Activated CD4-positive, alpha-beta T cell treated with anti-CD3 and anti-CD28 coated beads, Interleukin-2, amount 10 ng/mL, durations not matched to agents 7 days and 5 days (primary cell): ENCODE measurements at regions not wholly inside any gene's neighbourhood (a gene's known extent, or its start where the extent isn't known, plus 50 kb on each side); places are given as distances from the start of the nearest gene placed in this dataset.

Experiments
- CTCF ChIA-PET: fragments of 350-600 bp; sonication (Branson Sonifier 250); formaldehyde crosslinking; loops from one replicate; lab custom pipeline; 2021; ENCODE audit warnings: antibody characterized with exemption; lab: Charles Lee
- POLR2A ChIA-PET: fragments of 350-600 bp; sonication (Branson Sonifier 250); formaldehyde crosslinking; loops from one replicate; lab custom pipeline; 2021; ENCODE audit warnings: antibody characterized with exemption; lab: Charles Lee
- DNase-seq: peaks from one replicate; pipeline ENCODE4 v3.0.0-alpha.2; 2020
- H3K27ac Mint-ChIP-seq: one replicate; pipeline ENCODE4 v1.8.0; 2021; ENCODE audit warnings: mild to moderate bottlenecking, moderate library complexity, mixed read lengths
- H3K27me3 Mint-ChIP-seq: one replicate; pipeline ENCODE4 v1.8.0; 2021; ENCODE audit warnings: mixed read lengths
- H3K36me3 Mint-ChIP-seq: one replicate; pipeline ENCODE4 v1.8.0; 2021; ENCODE audit warnings: low read depth, mixed read lengths
- H3K4me1 Mint-ChIP-seq: one replicate; pipeline ENCODE4 v1.8.0; 2021; ENCODE audit warnings: mixed read lengths
- H3K4me3 Mint-ChIP-seq: one replicate; pipeline ENCODE4 v1.8.0; 2021; ENCODE audit warnings: mild to moderate bottlenecking, moderate library complexity, mixed read lengths
- H3K9me3 Mint-ChIP-seq: one replicate; pipeline ENCODE4 v1.8.0; 2021; ENCODE audit warnings: mixed read lengths

DNA sequence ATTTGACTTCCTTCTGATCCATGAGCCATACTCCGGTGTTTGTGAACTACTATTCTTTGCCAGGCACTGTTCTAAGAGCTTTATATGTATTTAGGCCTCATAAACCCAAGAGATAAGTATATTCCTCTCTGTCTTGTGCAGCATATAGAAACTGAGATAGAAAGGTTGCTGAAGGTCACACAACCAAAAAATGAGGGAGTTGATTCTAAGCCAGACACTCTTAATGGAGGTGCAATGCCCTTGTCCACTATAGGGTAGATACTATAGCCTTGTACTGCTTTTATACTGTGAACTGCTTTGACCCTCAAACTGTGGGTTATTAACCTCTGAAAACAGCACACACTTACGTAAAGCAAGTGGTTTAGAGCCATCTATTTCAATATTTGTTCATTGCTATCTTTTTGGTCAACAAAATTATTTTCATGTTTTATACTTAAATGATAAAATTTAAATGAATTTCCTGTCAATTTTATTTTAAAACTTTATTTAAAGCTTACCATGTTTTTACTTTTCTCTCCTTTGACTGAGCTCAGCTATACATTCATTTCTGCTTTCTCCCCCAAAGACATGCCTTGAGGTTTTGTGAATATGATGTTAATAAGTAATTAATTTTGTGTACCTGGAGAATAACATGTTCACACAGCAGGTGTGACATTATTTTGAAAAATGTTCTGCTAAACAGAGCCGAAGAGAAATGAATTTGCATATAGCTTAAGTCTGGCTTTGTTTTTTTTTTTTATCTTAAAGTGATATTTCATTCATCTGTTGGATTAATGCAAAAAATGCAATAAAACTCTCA, 687.3 kb downstream of the DNAJB9 start:
- Mint-ChIP-seq H3K36me3 (no peaks in the 10 kb centered on the region), H3K4me3 (no peak overlapping the region), H3K9me3 (no peaks in the 10 kb centered on the region), H3K27me3 (no peaks in the 10 kb centered on the region), H3K4me1 (no peaks in the 10 kb centered on the region), H3K27ac (no peak overlapping the region)
- no peak for DNase-seq
- POLR2A ChIA-PET = interaction anchor here (0.7 kb wide), 1 partner anchor 446 kb away, joined by 3 read pairs; no protein-coding TSS in a partner anchor
- CTCF ChIA-PET = no interaction called here

DNA sequence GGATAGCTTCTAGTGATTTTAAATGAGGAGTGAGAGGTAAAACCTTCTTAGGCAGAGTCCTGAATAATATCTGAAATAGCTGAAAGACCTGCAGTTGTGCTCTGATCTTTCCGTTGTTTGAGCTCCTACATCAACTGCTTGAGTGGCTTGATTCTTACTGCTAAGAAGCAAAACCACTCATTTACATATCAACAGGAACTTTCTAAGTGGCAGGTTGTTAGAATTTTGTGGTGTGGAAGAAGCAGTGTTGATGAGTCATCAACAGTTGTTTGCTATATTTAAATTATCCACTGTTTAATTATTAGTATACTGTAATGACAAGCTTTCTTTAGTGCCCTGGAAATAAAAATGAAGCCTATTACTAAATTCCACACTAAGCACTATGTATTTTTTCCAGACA, 689.5 kb downstream of the DNAJB9 start:
- CTCF ChIA-PET = no interaction called here
- POLR2A ChIA-PET = no interaction called here
- no peak overlapping the region for H3K4me3 Mint-ChIP-seq
- no peaks in the 10 kb centered on the region for H3K4me1 Mint-ChIP-seq
- H3K36me3 Mint-ChIP-seq = no peaks in the 10 kb centered on the region
- peaks cover 2% of the 10 kb centered on the region for H3K9me3 Mint-ChIP-seq
- DNase-seq = no peak
- H3K27ac Mint-ChIP-seq = no peak overlapping the region
- H3K27me3 Mint-ChIP-seq = no peaks in the 10 kb centered on the region

DNA sequence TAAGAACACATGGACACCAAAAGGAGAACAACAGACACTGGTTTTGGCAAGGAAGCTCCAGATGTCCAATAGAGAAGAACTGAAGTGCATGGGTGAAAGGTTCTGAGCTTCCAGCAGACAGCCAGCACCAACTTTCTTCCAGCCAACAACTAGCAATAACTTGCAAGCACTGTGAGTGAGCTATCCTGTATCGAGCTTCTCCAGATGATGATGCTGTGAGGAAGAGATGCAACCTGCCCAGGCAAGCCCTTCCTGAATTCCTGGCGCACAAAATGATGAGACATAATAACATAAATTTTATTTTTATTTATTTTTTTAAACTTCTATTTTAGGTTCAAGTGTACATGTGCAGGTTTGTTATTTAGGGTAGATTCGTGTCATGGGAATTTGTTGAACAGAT, 692.1 kb downstream of the DNAJB9 start:
- Mint-ChIP-seq H3K9me3 (peaks cover 2% of the 10 kb centered on the region), H3K36me3 (no peaks in the 10 kb centered on the region), H3K27ac (no peak overlapping the region), H3K27me3 (no peaks in the 10 kb centered on the region), H3K4me1 (no peaks in the 10 kb centered on the region), H3K4me3 (no peak overlapping the region)
- DNase-seq = no peak
- CTCF ChIA-PET = no interaction called here
- POLR2A ChIA-PET = no interaction called here

DNA sequence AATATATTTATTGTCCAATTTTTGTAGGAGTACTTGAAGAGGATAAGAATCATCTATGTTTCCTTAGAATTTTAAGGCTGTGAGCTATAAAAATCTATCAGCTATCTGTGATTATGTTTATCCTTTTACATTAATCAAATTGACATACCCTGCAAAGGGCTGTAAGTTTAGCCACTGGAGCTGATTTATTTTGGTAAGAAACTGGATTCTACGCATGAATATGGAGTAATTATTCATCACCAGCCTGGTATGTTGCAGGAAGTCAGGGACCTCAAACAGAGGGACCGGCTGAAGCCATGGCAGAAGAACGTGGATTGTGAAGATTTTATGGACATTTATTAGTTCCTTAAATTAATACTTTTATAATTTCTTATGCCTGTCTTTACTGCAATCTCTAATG, 696.9 kb downstream of the DNAJB9 start:
- ChIA-PET POLR2A (no interaction called here), CTCF (no interaction called here)
- no peak overlapping the region for H3K4me3 Mint-ChIP-seq
- no peak overlapping the region for H3K27ac Mint-ChIP-seq
- no peaks in the 10 kb centered on the region for H3K4me1 Mint-ChIP-seq
- no peak for DNase-seq
- H3K36me3 Mint-ChIP-seq = no peaks in the 10 kb centered on the region
- H3K9me3 Mint-ChIP-seq = peaks cover 4% of the 10 kb centered on the region
- no peaks in the 10 kb centered on the region for H3K27me3 Mint-ChIP-seq

DNA sequence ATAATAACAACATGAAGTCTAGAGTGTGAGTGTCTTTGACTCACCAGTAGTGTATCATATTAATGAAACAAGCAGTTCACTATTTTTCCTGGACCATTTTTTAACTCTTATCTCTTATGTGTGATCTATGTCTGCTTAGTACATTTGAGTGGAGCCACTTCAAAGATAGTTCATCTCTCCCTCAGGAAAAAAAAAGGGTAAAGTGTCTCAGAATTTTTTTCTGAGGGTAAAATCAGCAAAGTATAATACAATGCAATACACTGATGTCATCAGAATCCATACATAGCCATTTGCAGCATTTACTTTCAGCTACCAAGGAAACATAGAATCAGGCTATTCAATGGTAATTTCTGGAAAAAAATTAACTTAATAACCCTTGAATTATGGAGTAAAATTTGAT, 706.7 kb downstream of the DNAJB9 start:
- no peak overlapping the region for H3K4me3 Mint-ChIP-seq
- ChIA-PET CTCF (interaction anchor here (0.6 kb wide), 1 partner anchor 44 kb away, joined by 3 read pairs; no protein-coding TSS in a partner anchor), POLR2A (no interaction called here)
- no peaks in the 10 kb centered on the region for H3K36me3 Mint-ChIP-seq
- no peaks in the 10 kb centered on the region for H3K9me3 Mint-ChIP-seq
- DNase-seq = no peak
- H3K27me3 Mint-ChIP-seq = no peaks in the 10 kb centered on the region
- no peak overlapping the region for H3K27ac Mint-ChIP-seq
- no peaks in the 10 kb centered on the region for H3K4me1 Mint-ChIP-seq

DNA sequence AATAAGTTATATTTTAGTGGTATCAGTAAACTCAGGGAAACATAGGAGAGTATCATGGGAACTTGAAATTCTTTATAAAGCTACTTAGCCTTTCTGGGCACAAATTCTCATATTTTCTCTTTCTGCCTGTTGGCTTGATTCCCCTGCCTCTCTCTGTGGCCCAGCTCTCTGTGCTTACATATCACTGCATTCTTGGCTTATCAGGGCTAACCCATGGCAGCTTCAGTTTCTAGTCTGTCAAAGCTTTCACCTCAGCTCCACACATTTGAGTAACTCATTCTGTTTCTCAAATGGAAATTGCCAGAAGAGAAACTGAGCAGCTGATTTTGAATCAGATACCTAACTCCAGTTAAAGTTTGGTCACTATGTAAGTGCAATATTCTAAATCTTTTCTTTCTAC, 713.1 kb downstream of the DNAJB9 start:
- Mint-ChIP-seq H3K27me3 (no peaks in the 10 kb centered on the region), H3K4me1 (no peaks in the 10 kb centered on the region), H3K4me3 (no peak overlapping the region), H3K36me3 (no peaks in the 10 kb centered on the region), H3K9me3 (peaks cover 5% of the 10 kb centered on the region), H3K27ac (no peak overlapping the region)
- no peak for DNase-seq
- CTCF ChIA-PET = no interaction called here
- POLR2A ChIA-PET = no interaction called here

DNA sequence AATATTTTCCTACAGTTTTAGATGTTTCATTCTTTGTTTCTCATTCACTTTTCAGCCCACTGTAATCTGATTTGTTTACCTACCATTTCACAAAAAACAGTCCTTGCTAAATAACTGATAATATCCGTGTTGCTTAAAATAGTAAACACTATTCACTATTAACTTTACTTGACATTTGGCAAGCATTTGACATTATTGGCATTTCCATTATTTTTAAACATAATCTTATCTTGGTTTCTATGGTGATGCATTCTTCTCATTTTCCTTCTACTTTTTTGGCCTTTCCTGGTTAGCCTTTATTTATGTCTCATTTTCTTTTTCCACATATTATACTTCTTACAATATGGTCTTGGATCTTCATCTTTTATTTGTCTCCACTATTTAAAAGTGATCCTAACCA, 715.3 kb downstream of the DNAJB9 start:
- Mint-ChIP-seq H3K27me3 (no peaks in the 10 kb centered on the region), H3K4me3 (no peak overlapping the region), H3K36me3 (no peaks in the 10 kb centered on the region), H3K4me1 (no peaks in the 10 kb centered on the region), H3K9me3 (peaks cover 5% of the 10 kb centered on the region), H3K27ac (no peak overlapping the region)
- ChIA-PET CTCF (no interaction called here), POLR2A (no interaction called here)
- DNase-seq = no peak

DNA sequence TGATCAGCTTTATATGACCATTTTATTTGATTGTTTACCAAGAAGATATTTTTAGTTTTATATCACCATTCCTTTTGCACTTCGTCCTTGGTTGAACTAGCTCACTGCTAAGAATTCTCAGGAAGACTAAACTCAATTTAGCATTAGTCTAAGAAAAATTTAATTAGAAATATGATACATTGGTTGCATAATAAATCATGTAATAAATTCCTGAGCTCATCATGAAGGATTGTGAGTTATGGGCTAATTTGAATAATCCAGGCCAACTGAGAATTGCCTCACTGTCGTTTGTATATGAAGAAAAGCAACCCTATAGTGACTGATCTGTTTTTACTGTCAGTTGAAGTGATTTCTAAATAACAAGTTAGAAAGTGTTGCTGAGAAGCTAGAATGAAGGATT, 725.5 kb downstream of the DNAJB9 start:
- Mint-ChIP-seq H3K4me3 (no peak overlapping the region), H3K36me3 (no peaks in the 10 kb centered on the region), H3K9me3 (no peaks in the 10 kb centered on the region), H3K27ac (no peak overlapping the region), H3K27me3 (no peaks in the 10 kb centered on the region), H3K4me1 (no peaks in the 10 kb centered on the region)
- ChIA-PET CTCF (no interaction called here), POLR2A (no interaction called here)
- no peak for DNase-seq

DNA sequence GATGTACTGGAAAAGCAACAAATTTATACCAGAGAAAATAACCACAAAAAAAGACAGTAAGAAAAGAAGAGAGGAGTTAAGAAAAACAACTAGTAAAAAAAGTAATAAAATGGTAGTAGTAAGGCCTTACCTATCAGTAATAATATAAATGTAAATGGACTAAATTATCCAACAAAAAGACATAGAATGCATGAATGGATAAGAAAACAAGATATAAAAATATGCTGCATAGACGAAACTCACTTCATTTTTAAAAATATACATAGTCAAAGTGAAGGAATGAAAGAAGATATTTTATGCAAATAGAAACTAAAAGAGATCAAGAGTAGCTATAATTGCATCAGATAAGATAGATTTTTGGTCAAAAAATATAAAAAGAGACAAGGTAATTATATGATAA, 739.1 kb downstream of the DNAJB9 start:
- CTCF ChIA-PET = no interaction called here
- POLR2A ChIA-PET = no interaction called here
- H3K9me3 Mint-ChIP-seq = peaks cover 13% of the 10 kb centered on the region
- DNase-seq = no peak
- H3K27ac Mint-ChIP-seq = no peak overlapping the region
- H3K36me3 Mint-ChIP-seq = no peaks in the 10 kb centered on the region
- H3K27me3 Mint-ChIP-seq = no peaks in the 10 kb centered on the region
- no peak overlapping the region for H3K4me3 Mint-ChIP-seq
- H3K4me1 Mint-ChIP-seq = no peaks in the 10 kb centered on the region

DNA sequence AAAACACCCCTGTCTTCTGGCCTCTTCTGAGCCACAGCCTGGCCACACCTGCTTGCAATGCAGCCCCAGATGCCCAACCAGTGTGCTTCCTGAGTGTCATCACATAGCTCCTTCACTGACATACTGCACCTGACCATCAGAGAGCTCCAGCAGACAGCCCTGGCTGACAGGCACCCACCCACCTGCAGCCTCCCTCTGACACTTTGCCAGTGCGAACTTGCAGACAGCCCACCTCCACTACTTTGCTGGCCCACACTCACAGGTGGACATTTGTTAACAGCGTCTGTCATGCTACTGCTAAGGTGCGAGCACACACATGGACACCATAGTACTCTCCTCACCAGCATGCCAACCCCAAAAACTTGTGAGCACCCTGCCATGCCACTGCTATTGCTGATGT, 740.1 kb downstream of the DNAJB9 start:
- H3K27me3 Mint-ChIP-seq = no peaks in the 10 kb centered on the region
- no peak overlapping the region for H3K27ac Mint-ChIP-seq
- no peak overlapping the region for H3K4me3 Mint-ChIP-seq
- POLR2A ChIA-PET = no interaction called here
- no peaks in the 10 kb centered on the region for H3K4me1 Mint-ChIP-seq
- peaks cover 13% of the 10 kb centered on the region for H3K9me3 Mint-ChIP-seq
- no peaks in the 10 kb centered on the region for H3K36me3 Mint-ChIP-seq
- CTCF ChIA-PET = no interaction called here
- DNase-seq = no peak

DNA sequence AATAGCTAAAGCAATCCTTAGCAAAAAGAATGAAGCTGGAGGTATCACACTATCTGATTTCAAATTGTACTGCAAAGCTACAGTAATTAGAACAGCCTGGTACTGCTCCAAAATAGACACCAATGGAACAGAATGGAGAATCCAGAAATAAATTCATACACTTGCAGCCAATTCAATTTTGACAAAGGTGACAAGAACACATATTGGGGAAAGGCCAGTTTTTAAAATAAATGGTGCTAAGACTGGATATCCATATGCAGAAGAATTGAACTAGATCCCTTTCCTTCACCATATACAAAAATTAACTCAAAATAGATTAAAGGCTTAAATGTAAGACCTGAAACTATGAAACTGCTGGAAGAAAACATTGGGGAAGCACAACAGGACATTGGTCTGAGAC, 748.5 kb downstream of the DNAJB9 start:
- DNase-seq = no peak
- H3K36me3 Mint-ChIP-seq = no peaks in the 10 kb centered on the region
- no peaks in the 10 kb centered on the region for H3K4me1 Mint-ChIP-seq
- no peak overlapping the region for H3K4me3 Mint-ChIP-seq
- H3K27me3 Mint-ChIP-seq = no peaks in the 10 kb centered on the region
- CTCF ChIA-PET = no interaction called here
- POLR2A ChIA-PET = no interaction called here
- H3K9me3 Mint-ChIP-seq = peaks cover 6% of the 10 kb centered on the region
- H3K27ac Mint-ChIP-seq = no peak overlapping the region

DNA sequence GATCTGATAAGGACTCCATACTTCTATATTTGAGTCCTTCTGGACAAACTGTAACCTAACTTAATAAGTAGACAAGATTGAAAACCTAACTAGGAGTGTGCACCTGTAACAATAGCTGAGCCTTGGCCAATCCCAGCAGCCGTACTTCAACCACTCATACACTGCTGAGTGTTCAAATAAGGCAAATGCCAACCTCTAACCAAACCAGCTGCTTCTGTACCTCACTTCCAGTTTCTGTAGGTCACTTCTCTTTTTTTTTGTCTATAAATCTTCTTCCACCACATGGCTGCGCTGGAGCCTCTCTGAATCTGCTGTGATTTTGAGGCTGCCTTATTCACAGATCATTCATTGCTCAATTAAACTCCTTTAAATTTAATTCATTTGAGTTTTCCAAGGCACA, 753.2 kb downstream of the DNAJB9 start:
- no peaks in the 10 kb centered on the region for H3K27me3 Mint-ChIP-seq
- no peaks in the 10 kb centered on the region for H3K4me1 Mint-ChIP-seq
- H3K4me3 Mint-ChIP-seq = no peak overlapping the region
- H3K27ac Mint-ChIP-seq = no peak overlapping the region
- peaks cover 2% of the 10 kb centered on the region for H3K9me3 Mint-ChIP-seq
- H3K36me3 Mint-ChIP-seq = no peaks in the 10 kb centered on the region
- ChIA-PET POLR2A (no interaction called here), CTCF (no interaction called here)
- DNase-seq = no peak

DNA sequence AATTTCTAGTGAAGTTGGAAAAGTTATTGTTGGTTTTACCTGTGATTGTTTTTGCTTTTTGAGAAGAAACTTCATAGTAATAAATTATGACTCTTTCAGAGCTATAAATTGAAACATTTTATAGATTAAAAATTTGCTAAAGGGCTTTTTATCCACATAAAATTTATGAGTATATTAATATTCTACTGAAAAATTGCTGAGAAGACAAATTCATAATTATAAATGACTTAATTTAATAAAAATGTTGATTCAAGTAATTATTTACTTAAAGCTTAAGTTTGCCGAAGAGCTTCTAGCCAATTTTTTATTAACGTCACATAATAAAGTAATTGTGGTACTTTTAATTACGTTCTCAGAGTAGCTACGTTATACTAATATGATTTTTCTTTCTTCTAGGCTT, 761.7 kb downstream of the DNAJB9 start:
- Mint-ChIP-seq H3K4me3 (no peak overlapping the region), H3K27ac (no peak overlapping the region), H3K27me3 (no peaks in the 10 kb centered on the region), H3K36me3 (no peaks in the 10 kb centered on the region), H3K9me3 (peaks cover 2% of the 10 kb centered on the region), H3K4me1 (no peaks in the 10 kb centered on the region)
- ChIA-PET POLR2A (no interaction called here), CTCF (no interaction called here)
- no peak for DNase-seq

DNA sequence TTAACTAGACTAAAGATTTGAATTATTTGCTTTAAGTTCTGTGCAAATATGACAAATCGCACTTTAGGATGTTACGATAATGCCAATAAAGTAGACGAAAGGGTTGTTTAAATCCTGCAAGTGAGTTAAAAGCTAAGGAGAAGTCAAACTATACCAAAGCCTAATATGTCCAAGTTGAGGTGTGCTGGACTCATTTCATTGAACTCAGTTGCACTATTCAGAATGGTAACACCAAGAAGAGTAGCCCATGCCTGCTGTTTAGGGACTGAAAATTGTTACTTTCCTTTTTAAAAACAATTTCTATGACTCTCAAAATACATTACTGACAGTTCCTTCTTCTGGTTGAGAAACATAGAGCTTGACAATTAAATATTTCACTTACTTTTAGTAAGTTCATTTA, 766.3 kb downstream of the DNAJB9 start:
- Mint-ChIP-seq H3K27ac (no peak overlapping the region), H3K36me3 (no peaks in the 10 kb centered on the region), H3K27me3 (no peaks in the 10 kb centered on the region), H3K4me1 (no peaks in the 10 kb centered on the region), H3K4me3 (no peak overlapping the region), H3K9me3 (no peaks in the 10 kb centered on the region)
- ChIA-PET CTCF (no interaction called here), POLR2A (no interaction called here)
- DNase-seq = no peak
